Hepatocyte (in vitro differentiated cells): ENCODE measurements at regions not wholly inside any gene's neighbourhood (a gene's known extent, or its start where the extent isn't known, plus 50 kb on each side); places are given as distances from the start of the nearest gene placed in this dataset.

ENCODE experiments used
- EZH2phosphoT487 ChIP-seq: fragments of 200-600 bp; sonication (generic); IDR thresholded peaks from one replicate; pipeline ENCODE4 v1.6.1; 2018; ENCODE audit warnings: antibody characterized with exemption, mild to moderate bottlenecking, low read depth, moderate library complexity; ENCODE audit not compliant: unreplicated experiment, severe bottlenecking
- TF ChIP-seq, protein P1 (sequence below): fragments of 200-600 bp; sonication (generic); IDR thresholded peaks from 2 replicates; pipeline ENCODE4 v1.5.1; 2016; ENCODE audit warnings: antibody characterized with exemption, mild to moderate bottlenecking; ENCODE audit not compliant: poor library complexity

DNA sequence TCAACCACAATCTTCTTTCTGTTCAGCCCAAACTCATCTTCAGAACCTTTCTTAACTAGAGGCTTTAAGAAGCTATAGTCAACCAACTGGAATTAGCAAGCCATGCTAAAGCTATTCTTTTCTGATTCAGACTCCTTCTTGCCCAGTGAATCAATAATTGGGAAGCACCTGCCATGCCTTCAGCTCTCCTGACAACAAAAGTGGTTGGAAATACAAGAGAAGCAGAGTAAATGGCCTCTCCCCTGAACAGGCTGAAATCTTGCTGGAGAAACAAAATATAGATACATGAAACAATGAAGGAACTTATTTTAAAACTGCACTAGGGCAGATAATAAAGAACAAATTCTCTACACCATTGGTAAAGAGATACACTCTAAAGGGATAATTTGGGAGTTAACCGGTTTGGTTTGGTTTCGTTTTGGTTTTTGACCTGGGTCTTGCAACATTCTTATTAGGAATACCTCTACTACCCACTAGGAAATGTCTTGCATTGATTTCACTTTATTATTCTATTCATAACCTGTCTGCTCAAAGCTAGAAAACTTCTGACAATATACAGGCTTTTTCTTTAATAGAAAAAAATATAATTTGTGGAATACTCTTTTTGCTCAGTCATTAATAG is 173.6 kb upstream of the DYNLRB2 start:
- TF ChIP-seq, protein P1, sequence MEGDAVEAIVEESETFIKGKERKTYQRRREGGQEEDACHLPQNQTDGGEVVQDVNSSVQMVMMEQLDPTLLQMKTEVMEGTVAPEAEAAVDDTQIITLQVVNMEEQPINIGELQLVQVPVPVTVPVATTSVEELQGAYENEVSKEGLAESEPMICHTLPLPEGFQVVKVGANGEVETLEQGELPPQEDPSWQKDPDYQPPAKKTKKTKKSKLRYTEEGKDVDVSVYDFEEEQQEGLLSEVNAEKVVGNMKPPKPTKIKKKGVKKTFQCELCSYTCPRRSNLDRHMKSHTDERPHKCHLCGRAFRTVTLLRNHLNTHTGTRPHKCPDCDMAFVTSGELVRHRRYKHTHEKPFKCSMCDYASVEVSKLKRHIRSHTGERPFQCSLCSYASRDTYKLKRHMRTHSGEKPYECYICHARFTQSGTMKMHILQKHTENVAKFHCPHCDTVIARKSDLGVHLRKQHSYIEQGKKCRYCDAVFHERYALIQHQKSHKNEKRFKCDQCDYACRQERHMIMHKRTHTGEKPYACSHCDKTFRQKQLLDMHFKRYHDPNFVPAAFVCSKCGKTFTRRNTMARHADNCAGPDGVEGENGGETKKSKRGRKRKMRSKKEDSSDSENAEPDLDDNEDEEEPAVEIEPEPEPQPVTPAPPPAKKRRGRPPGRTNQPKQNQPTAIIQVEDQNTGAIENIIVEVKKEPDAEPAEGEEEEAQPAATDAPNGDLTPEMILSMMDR, result no peak
- no peak for TF ChIP-seq EZH2phosphoT487
